Activated naive CD4-positive, alpha-beta T cell treated with Interleukin-2 at 50 U/mL for 16 hours (primary cell): ENCODE measurements at regions not wholly inside any gene's neighbourhood (a gene's known extent, or its start where the extent isn't known, plus 50 kb on each side); places are given as distances from the start of the nearest gene placed in this dataset.

ENCODE experiments used
- DNase-seq: peaks from one replicate; pipeline ENCODE4 v3.0.0-alpha.2; 2020

- no peak for DNase-seq
These were observed 581.4 kb downstream of the USP25 start for GRCh38 chr21:16311229-16311628.

GRCh38 chr21:16312321-16312720 lies 582.5 kb downstream of the USP25 start:
- DNase-seq, result no peak

GRCh38 chr21:16315223-16315622 lies 585.4 kb downstream of the USP25 start:
- no peak for DNase-seq

- DNase-seq, result no peak
These were observed 589.0 kb downstream of the USP25 start for GRCh38 chr21:16318651-16319300.

GRCh38 chr21:16320110-16320509 lies 590.3 kb downstream of the USP25 start:
- DNase-seq, result no peak

GRCh38 chr21:16322454-16322853 lies 592.7 kb downstream of the USP25 start:
- DNase-seq, result no peak

GRCh38 chr21:16323596-16323995 lies 593.8 kb downstream of the USP25 start:
- no peak for DNase-seq

GRCh38 chr21:16324630-16325029 lies 594.8 kb downstream of the USP25 start:
- DNase-seq, result no peak

- DNase-seq, result no peak
These were observed 600.5 kb downstream of the USP25 start for GRCh38 chr21:16330082-16330907.

GRCh38 chr21:16330908-16331268 lies 601.1 kb downstream of the USP25 start:
- no peak for DNase-seq

GRCh38 chr21:16337266-16337665 lies 607.5 kb downstream of the USP25 start:
- DNase-seq, result no peak

- no peak for DNase-seq
These were observed 613.1 kb downstream of the USP25 start for GRCh38 chr21:16342932-16343331.

- no peak for DNase-seq
These were observed 614.0 kb downstream of the USP25 start for GRCh38 chr21:16343776-16344175.

- no peak for DNase-seq
These were observed 616.0 kb downstream of the USP25 start for GRCh38 chr21:16345757-16346156.

- no peak for DNase-seq
These were observed 617.4 kb downstream of the USP25 start for GRCh38 chr21:16347223-16347622.

GRCh38 chr21:16353764-16354163 lies 624.0 kb downstream of the USP25 start:
- no peak for DNase-seq

GRCh38 chr21:16357994-16358393 lies 628.2 kb downstream of the USP25 start:
- DNase-seq, result no peak

- DNase-seq, result no peak
These were observed 629.0 kb downstream of the USP25 start for GRCh38 chr21:16358784-16359183.

GRCh38 chr21:16363100-16363499 lies 633.3 kb downstream of the USP25 start:
- DNase-seq, result no peak

GRCh38 chr21:16363518-16363917 lies 633.7 kb downstream of the USP25 start:
- DNase-seq, result no peak

GRCh38 chr21:16366207-16366606 lies 636.4 kb downstream of the USP25 start:
- no peak for DNase-seq

GRCh38 chr21:16367079-16367478 lies 637.3 kb downstream of the USP25 start:
- DNase-seq, result no peak

- no peak for DNase-seq
These were observed 640.4 kb downstream of the USP25 start for GRCh38 chr21:16370186-16370585.

GRCh38 chr21:16372586-16372985 lies 642.8 kb downstream of the USP25 start:
- DNase-seq, result no peak

GRCh38 chr21:16376673-16377072 lies 646.9 kb downstream of the USP25 start:
- no peak for DNase-seq
